HG03139 (cell line): ENCODE measurements at regions not wholly inside any gene's neighbourhood (a gene's known extent, or its start where the extent isn't known, plus 50 kb on each side); places are given as distances from the start of the nearest gene placed in this dataset.

Experiments
- ATAC-seq: cut with Tn5 transposase; IDR thresholded peaks from one replicate; pipeline ENCODE4 v1.9.1; 2021; ENCODE audit not compliant: unreplicated experiment

DNA sequence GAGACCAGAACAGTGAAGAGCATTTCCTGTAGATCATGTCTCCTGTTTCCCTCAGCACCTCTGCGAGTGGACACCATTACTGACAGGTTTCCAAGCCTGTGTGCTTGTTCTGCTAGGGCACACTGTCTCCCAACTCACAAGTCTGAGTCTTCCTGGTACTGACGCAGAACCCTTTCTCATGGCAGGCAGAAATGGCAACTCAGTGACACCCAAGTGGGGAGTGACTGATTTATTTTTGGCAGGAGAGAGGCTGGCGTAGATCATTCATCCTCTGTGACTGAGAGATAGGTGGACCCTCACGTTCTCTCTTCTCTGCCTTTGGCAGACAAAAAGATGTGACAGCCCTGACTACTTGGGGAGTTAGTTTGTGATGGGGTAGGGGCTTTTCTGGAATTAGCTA, 183.4 kb downstream of the RFC3 start:
- ATAC-seq, result no peak

DNA sequence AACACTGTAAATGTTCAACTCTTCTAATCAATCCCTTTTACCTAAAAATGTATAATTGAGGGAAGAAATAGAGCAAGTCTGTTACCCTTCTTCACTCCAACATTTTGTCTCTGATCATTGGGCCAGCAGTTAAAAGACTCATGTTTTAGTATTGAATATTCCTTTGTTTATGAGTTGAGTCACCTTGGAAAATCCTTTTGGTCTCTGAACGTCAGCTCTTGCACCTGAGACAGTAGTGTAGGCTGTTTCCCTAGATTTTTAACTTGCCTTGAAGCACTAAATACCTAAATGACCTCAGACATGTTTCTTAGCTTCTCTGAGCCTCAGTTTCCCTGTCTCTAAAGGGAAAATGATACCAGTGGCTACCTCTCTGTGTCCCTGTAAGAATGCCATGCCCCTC, 184.2 kb downstream of the RFC3 start:
- no peak for ATAC-seq

DNA sequence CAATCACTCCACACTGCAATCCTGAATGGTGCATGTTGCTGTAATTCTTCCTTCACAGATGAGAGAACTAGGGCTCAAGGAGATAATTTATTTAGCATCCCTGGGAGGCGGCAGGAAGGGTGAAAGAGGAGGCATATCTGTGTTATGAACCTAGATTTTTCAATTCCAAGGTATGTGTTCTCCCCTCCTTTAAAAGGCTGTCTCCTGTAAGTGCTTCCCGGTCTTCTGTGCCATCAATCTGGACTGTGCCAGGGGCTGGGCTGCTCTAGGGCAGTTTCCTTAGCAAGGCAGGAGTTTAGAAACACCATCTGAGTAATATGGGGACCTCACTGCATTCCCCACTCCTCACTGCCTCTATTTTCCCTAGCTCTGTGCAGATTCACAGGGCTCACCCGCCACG, 185.0 kb downstream of the RFC3 start:
- no peak for ATAC-seq

DNA sequence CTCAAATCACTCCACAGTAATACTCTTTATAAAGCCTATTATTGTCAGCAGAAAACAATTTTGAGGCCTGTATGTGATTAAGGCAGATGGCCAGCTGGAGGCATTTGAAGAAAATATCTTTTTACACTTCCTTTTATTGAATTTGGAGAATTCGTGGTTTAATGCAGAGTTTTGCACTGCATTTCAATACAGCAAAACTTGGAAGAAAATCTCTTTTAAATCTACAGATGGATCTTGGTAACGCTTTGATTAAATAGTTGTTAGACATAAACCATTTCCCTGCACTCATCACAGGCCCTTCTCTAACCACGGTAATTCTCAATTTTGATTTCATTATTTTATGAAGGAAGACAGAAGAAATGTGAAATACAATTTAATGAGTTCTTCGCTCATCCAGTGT, 185.7 kb downstream of the RFC3 start:
- ATAC-seq, result no peak

DNA sequence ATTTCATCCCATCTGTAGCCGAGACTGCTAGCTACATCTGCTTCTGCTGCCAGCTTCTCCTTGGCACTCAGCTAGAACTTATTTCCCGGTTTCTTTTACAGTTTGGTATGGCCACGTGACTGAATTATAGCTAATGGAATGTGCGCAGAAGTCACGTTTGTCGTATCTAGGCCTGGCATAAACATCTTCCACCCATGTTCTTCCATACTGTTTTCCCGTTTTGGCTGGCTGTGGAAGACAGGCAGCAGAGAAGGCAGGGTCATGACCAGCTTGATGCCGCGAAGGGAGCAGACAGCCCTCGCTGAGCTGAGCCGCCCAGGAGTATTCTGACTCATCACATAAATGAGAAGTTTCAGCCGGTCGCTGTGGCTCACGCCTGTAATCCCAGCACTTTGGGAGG, 186.7 kb downstream of the RFC3 start:
- no peak for ATAC-seq

DNA sequence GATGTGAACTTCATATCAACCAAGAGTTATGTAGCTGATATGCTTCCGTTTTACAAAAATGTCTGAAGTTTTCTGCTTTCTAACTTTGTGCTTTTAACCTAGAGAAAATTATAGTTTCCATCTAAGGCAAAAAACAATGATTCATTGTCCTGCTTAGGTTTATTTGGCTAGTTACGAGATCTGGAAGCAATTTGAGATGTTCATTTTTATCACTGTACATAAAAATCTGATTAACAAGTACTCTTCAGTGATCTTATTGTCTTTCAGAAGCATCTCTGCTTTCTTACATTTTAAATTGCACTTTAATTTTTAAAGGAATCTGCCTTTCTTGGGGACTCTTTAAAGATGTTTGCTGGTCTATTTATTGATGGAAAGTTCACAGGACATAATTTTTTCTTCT, 188.1 kb downstream of the RFC3 start:
- ATAC-seq, result no peak

DNA sequence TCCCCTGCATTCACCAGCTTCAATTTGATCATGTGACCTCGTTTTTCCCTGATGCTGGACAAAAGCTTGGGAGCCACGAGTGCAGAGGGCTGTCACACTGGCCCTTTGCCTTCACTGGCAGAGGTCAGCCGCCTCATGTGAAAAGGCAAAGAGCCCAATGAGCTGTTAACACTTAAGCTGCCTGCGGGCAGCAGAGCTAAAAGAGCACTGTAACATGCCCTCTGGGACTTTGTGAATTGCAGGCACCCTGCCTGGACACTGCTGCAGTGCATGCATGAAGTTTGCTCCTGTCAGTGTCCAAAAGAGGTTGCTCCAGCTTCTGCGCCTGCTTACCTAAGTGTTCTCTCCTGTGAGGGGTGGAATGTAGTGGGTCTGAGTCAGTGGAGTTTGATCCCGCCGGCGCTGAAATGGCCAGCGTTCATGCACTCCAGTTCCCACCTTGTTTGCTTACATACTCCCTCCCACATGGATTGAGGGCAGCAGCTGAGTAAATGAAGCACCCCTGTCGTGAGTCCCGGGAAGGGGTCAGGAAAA, 193.7 kb downstream of the RFC3 start:
- no peak for ATAC-seq

DNA sequence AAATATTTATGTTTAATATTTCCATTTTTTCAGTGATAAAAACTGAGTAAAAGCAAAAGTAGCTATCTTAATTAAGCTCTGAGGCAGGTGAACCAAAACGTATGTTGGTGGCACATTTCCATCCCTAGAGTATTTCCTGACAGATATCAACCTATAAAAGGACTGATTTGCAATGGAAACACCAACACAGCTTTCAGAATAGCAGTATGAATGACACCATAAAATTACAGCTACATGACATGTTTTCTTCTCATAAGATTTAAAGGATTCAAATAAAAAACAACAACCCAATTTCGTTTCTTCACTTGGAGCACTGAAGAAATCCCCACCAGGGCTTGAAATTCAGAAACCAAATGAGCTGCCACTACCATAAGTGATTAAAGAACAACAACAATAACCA, 194.4 kb downstream of the RFC3 start:
- no peak for ATAC-seq

DNA sequence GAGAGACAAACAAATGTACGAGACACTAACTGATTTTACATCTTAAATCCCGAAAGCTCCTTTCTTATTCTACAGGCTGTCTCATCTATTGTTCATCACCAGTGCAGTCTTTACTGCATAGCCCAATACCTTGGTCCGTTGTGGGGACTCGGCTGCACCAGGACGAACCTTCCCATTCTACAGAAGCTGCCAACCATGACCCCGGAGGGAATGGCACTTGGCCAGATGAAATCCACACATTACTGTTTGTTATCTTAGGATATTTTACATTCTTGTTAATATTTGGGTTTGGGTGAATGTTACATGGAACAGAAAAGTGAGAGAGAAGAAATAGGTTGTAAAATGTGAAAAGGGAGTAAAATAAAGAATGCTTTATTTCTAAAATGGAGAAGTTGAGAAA, 195.1 kb downstream of the RFC3 start:
- no peak for ATAC-seq

DNA sequence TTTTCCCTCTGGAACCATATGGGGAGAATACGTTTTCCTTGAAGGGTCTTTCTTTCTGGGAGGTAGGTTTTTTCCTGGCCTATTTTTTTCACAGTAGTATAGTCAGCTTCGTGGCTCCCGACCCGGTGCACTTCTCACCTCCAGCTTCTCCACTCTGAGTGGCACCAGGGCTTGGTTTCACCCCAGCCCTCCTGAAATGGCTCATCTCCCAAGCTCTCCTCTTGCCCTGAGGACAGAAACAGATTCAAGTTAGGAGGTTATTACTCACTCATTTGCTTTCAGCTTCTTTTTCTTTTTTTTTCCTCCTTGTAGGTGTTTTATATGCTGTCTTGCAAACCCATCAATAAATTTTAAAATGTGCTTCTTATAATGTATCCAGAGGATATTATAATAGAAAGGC, 199.3 kb downstream of the RFC3 start:
- ATAC-seq, result no peak

DNA sequence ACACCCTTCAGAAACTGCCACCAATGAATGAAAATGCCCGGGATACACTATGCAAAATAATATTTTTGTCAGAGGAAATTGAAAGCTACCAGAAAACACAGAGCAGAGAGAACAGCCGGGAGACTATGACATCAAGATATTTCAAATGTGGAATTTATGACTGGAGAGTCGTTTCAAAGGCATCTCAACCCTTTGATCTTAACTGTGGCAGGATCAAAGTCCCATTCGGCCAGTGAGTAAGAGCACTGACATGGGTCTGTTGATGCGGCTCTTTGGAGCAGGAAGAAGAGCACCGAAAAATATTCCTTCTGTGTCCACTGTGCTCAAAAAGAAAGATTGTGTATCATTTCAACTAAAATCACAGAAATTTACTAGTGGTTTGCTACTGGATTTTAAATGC, 201.9 kb downstream of the RFC3 start:
- no peak for ATAC-seq

DNA sequence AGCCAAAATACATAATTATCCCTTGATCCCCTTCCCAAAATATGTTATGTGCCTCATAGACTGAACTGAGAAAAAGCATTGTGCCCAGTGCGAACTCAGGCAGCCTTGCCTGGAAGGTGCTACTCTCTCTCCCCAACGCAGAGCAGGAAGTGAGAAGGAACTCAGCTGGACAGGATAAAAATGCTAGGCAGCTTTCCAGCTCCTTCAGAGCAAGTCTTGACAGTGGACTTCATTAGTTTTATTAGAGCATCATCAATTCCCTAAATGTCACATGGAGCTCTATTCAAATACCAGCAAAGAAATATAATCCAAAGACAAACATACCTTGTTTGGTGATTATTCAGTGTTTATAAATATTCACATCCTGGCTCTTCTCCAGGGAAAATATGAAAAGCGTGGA, 202.4 kb downstream of the RFC3 start:
- no peak for ATAC-seq

DNA sequence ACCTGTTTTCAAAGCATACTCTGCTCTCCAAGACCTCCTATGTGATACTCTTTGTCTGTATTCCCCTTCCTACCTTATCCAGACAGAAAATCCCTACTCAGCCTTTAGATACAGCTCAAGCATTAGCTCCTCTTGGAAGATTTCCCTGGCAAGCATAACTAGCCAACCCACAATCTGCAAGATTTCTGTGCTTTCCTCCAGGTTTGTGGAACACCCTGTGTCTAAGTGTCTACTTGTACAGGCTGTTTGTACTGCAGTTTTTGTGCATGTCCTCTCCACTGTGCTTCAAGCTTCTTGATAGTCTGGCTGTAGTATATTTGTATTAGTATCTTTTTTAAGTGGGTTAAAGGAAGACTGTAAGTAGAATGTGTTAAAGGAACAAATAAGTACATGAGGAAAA, 203.7 kb downstream of the RFC3 start:
- ATAC-seq, result no peak

DNA sequence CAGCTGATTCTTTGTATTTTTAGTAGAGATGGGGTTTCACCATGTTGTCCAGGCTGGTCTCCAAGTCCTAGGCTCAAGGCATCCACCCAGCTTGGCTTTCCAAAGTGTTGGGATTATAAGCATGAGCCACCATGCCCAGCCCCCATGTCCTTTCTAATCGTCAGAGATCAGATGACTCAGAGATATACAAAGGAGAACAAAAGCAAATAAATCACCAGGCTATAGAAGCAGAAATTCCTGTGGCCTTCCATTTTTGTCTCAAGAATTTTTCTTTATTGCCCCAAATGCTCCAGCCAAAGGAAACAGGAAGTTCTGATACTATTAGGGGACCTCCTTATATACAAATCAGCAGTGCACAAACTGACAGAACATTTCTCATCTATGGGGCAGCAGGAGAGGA, 207.8 kb downstream of the RFC3 start:
- no peak for ATAC-seq

DNA sequence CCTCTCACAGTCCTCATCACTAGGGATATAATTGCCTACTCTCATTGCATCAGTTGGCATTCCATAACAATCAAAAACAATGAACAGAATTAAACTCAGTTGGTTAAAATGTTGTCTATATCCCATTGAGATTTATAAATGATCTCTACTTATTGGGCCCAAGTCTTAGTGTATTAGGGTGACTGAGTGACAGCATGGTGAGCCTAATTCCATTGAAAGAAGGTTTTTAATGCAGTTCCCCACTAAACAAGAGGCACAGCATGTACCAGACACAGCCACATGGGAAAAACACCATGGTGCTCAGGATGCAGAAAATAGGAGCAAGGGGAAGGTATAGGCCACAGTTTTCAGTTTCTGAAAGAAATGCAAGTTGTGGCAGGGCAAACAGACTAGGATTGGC, 208.4 kb downstream of the RFC3 start:
- no peak for ATAC-seq

DNA sequence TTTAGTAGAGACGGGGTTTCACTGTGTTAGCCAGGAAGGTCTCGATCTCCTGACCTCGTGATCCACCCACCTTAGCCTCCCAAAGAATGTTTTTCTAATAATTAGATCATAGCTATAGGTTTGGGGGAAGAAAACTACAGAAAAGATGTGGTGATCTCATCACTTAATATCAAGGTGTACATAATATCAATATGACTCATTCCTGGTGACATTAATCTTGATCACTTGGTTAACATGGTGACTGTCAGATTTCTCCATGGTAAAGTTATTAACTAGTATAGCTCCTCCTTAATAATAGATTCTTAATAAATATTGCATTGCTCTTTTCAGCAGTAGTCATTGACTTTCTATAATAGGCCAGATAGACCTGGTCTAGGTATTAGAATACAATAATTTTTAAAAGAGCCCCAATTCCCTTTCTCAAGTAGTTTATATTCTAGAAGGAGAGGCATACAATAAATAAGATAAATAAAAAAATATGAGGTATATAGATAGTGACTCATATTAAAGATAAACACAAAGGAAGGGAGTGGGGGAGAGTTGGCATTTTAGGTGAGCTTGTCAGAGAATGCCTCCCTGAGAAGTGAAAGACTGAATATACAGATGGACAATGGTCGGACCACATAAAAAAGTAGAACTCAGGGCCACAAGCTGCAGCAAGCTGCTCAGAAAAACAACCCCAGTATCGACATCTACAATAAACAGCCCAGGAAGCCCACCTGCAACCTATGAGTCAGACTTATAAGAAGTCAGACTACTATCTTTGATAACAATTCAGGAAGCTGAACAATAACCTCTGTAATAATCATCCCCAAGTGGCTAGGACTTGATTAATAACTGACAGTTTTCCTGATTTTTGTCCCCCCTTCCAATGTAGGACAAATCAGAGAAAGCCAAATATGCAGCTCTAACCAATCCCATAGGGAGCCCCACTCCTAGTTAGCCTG, 210.8 kb downstream of the RFC3 start:
- no peak for ATAC-seq

DNA sequence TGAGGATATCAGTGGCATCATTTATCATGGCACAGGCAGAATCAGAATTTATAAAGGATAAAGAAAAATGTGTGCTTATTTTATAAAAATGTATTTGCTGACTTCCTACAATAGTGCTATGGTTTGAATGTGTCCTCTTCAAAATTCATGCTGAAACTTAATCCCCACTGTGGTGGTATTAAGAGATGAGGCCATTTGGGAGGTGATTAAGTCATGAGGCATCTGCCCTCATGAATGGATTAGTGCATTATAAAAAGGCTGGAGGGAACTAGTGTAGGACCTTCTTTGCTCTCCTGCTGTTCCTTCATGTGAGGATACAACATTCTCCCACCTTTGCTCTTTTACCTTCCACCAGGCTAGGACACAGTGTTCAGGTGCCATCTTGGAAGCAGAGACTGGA, 212.8 kb downstream of the RFC3 start:
- no peak for ATAC-seq

DNA sequence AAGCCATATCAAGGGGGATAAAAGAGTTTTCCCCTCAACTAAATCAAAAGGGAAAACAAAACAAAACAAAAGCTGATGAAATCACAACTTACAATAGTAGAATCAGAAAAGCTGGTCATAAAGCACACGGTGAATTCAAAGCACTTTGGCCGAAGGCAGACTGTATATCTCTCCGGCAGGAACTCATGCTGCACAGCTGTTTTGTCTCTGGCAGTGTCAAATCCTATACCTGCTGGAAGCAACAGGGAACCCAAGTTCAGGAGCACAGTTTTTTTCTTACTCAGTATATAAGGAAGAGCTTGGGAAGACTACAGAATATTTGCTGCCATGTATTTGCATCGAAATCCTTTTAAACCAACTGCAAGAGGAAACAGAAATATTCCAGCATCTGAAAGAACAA, 213.7 kb downstream of the RFC3 start:
- ATAC-seq, result no peak

DNA sequence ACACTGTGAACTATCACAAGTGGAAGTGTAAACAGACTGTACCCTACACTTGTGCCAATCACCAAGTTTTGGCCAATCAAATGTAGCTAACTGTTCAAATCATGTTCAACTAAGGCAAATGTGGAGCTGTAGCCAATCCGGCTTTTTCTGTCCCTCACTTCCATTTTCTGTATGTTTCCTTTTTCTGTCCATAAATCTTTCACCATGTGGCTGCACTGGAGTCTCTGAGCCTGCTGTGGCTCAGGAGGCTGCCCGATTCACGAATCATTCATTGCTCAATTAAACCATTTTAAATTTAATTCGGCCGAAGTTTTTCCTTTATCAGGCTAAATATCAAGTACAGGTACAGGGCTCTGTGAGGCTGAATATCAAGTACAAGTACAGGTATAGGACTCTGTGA, 216.5 kb downstream of the RFC3 start:
- no peak for ATAC-seq

DNA sequence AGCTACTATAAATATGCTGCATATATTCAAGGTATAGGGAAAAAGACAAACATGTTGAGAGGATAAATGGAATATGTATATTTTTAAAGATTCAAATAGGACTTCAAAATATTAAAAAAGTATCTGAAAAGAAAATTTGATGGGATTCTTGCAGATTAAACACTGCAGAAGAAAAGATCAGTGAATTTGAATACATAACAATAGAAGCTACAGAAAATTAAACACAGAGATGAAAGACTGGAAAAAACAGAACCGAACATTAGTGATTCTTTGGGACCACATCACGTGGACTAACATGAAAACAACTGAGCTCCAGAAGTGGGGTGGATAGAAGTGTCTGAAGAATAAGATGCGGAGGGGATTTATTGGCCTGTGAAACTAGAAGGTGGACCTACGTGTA, 217.2 kb downstream of the RFC3 start:
- ATAC-seq, result no peak

DNA sequence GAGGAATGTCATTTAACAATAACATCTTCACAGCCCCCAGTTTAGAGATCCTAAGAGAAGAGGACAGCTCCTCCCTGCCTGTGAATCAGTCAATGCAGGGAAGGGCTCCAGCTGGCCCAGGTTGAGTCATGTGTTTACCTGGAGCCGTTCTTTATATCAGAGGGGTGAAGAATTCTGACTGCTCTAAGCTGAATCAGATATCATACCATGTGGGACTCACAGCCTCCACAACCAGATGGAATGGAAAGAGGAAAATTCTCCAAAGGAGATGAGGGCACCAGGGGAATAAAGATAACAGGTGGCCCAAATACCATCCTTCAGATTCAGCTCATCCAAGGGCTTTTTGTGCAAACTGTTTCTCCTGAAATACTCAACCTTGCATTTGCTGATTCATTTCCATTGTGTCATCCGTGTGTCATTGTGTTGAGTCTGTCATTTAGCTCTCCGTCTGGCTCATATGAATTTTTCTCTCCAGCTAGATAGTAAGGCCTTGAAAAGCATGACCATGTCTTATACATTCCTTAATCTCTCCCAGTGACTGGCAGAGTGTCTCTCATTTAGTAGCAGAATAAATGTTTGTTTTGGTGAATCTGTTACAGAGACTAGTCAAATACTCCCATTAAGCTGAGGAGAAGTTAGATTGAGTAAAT, 217.9 kb downstream of the RFC3 start:
- ATAC-seq, result no peak
